Prostate gland (tissue), 2 donors: ENCODE measurements at regions not wholly inside any gene's neighbourhood (a gene's known extent, or its start where the extent isn't known, plus 50 kb on each side); places are given as distances from the start of the nearest gene placed in this dataset.
"Not testable (repeated sequence)": the region's sequence is repeated elsewhere in the genome, so short reads cannot be mapped to it uniquely, and the experiment has no call there.

Experiments
- POLR2A ChIP-seq: fragments of 450-650 bp; IDR thresholded peaks from one replicate; pipeline ENCODE4 v1.6.1; 2016; ENCODE audit warnings: antibody characterized with exemption, mild to moderate bottlenecking
- POLR2AphosphoS5 ChIP-seq: sonication (generic); formaldehyde crosslinking; IDR thresholded peaks from one replicate; pipeline ENCODE4 v1.6.1; 2017; ENCODE audit warnings: antibody characterized with exemption
- TF ChIP-seq, protein P1 (sequence below), 4 experiments: fragments of 200-600 bp in 2 of 4; fragments of 450-650 bp in 2 of 4; sonication (generic) in 2 of 4; IDR thresholded peaks; 1 replicate in 3 of 4; 2 replicates in 1 of 4; pipeline ENCODE4 v1.5.1; 2016 to 2019; ENCODE audit warnings: antibody characterized with exemption in 4 of 4, mild to moderate bottlenecking in 2 of 4, moderate library complexity in 2 of 4

DNA sequence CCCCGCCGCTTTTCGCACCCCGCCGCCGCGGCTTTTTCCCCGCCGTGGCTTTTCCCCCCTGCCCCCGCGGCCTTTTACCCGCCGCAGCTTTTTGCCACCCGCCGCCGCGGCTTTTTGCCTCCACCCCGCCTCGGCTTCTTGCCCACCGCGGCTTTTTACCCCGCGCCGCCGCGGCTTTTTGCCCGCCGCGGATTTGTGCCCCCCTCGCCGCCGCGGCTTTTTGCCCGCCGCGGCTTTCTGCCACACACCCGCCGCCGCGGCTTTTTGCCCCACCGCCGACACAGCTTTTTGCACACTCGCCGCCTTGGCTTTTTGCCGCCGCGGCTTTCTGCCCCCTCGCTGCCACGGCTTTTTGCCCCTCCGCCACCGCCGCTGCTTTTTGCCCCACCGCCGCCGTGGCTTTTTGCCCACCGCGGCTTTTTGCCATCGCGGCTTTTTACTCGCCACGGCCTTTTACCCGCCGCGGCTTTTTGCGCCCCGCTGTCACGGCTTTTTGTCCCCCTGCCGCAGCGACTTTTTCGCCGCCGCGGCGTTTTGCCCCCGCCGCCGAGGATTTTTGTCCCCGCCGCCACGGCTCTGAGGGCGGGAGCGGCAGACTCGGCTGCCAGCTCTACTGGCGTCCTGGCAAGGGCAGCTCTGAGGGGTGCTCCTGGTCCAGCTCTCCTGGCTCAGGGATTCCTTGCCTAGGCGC, 473.6 kb downstream of the FAM72C start:
- TF ChIP-seq, protein P1, sequence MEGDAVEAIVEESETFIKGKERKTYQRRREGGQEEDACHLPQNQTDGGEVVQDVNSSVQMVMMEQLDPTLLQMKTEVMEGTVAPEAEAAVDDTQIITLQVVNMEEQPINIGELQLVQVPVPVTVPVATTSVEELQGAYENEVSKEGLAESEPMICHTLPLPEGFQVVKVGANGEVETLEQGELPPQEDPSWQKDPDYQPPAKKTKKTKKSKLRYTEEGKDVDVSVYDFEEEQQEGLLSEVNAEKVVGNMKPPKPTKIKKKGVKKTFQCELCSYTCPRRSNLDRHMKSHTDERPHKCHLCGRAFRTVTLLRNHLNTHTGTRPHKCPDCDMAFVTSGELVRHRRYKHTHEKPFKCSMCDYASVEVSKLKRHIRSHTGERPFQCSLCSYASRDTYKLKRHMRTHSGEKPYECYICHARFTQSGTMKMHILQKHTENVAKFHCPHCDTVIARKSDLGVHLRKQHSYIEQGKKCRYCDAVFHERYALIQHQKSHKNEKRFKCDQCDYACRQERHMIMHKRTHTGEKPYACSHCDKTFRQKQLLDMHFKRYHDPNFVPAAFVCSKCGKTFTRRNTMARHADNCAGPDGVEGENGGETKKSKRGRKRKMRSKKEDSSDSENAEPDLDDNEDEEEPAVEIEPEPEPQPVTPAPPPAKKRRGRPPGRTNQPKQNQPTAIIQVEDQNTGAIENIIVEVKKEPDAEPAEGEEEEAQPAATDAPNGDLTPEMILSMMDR (IDR thresholded peaks at IDR 0.05), result not testable (repeated sequence)
- not testable (repeated sequence) for TF ChIP-seq POLR2AphosphoS5, POLR2A
